Suprapubic skin (tissue), 3 donors: ENCODE measurements at regions not wholly inside any gene's neighbourhood (a gene's known extent, or its start where the extent isn't known, plus 50 kb on each side); places are given as distances from the start of the nearest gene placed in this dataset.

Experiments used
- POLR2AphosphoS5 ChIP-seq, 3 donors: sonication (generic); formaldehyde crosslinking; IDR thresholded peaks; one replicate each; pipeline ENCODE4 v1.6.1; 2017; ENCODE audit warnings: antibody characterized with exemption in 3 of 3
- TF ChIP-seq, protein P1 (sequence below), 2 donors: fragments of 200-600 bp in 1 of 2; fragments of 450-650 bp in 1 of 2; sonication (generic) in 1 of 2; IDR thresholded peaks; one replicate each; pipeline ENCODE4 v1.5.1; 2016 to 2019; ENCODE audit warnings: antibody characterized with exemption in 2 of 2, mild to moderate bottlenecking in 1 of 2, moderate library complexity in 1 of 2

DNA sequence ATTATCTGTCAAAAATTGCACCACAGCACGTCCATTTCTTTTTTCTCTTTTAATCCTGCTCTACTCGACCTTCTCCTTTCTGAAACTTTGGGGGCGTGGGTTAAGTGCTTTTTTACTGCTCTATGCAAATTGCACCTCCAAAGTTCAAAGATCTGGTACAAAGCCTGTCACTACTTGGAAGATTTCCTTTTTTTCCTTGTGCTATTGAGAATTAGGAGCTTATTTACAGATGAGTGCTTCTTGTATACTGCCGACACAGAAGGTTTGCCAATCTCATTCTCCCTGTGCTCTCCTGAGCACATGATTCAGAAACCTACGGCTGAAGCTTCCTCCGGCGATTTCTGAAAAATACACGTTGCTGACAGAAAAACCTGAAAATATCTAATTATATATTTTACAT lies 94.8 kb downstream of the TEX29 start:
- TF ChIP-seq, protein P1, sequence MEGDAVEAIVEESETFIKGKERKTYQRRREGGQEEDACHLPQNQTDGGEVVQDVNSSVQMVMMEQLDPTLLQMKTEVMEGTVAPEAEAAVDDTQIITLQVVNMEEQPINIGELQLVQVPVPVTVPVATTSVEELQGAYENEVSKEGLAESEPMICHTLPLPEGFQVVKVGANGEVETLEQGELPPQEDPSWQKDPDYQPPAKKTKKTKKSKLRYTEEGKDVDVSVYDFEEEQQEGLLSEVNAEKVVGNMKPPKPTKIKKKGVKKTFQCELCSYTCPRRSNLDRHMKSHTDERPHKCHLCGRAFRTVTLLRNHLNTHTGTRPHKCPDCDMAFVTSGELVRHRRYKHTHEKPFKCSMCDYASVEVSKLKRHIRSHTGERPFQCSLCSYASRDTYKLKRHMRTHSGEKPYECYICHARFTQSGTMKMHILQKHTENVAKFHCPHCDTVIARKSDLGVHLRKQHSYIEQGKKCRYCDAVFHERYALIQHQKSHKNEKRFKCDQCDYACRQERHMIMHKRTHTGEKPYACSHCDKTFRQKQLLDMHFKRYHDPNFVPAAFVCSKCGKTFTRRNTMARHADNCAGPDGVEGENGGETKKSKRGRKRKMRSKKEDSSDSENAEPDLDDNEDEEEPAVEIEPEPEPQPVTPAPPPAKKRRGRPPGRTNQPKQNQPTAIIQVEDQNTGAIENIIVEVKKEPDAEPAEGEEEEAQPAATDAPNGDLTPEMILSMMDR (IDR thresholded peaks at IDR 0.05): no peak
- no peak for TF ChIP-seq POLR2AphosphoS5 (IDR thresholded peaks at IDR 0.05)
